Endodermal cell (in vitro differentiated cells): ENCODE measurements at regions not wholly inside any gene's neighbourhood (a gene's known extent, or its start where the extent isn't known, plus 50 kb on each side); places are given as distances from the start of the nearest gene placed in this dataset.

Source experiments
- DNase-seq: peaks from one replicate; pipeline ENCODE4 v3.0.0-alpha.2; 2017
- H3K27ac ChIP-seq: 2 replicates; pipeline ENCODE4 v1.5.1; 2013; ENCODE audit warnings: mild to moderate bottlenecking, low read depth, low read length, moderate library complexity
- H3K27me3 ChIP-seq: 2 replicates; pipeline ENCODE4 v1.6.1; 2013; ENCODE audit warnings: mild to moderate bottlenecking, low read length, moderate library complexity; ENCODE audit not compliant: insufficient read depth, control insufficient read depth, poor library complexity, severe bottlenecking
- H3K36me3 ChIP-seq: 2 replicates; pipeline ENCODE4 v1.7.0; 2013; ENCODE audit warnings: mild to moderate bottlenecking, low read length, moderate library complexity; ENCODE audit not compliant: control insufficient read depth, insufficient read depth
- H3K4me1 ChIP-seq: one replicate; pipeline ENCODE4 v1.7.0; 2013; ENCODE audit warnings: low read length; ENCODE audit not compliant: control insufficient read depth, insufficient read depth
- H3K4me3 ChIP-seq: 2 replicates; pipeline ENCODE4 v1.5.1; 2013; ENCODE audit warnings: mild to moderate bottlenecking, low read length, moderate library complexity
- H3K9ac ChIP-seq: 2 replicates; pipeline ENCODE4 v1.6.1; 2013; ENCODE audit warnings: mild to moderate bottlenecking, low read length, moderate library complexity; ENCODE audit not compliant: poor library complexity, severe bottlenecking; ENCODE audit errors: extremely low read depth
- H3K9me3 ChIP-seq: 2 replicates; pipeline ENCODE4 v1.6.1; 2013; ENCODE audit warnings: mild to moderate bottlenecking, low read length, moderate library complexity; ENCODE audit not compliant: control insufficient read depth
- H3K27ac Mint-ChIP-seq: 2 replicates; pipeline ENCODE4 v1.8.0; 2020; ENCODE audit warnings: mixed read lengths
- H3K27me3 Mint-ChIP-seq: 2 replicates; pipeline ENCODE4 v1.8.0; 2021; ENCODE audit warnings: mild to moderate bottlenecking, mixed read lengths; ENCODE audit not compliant: insufficient read depth
- H3K36me3 Mint-ChIP-seq: 2 replicates; pipeline ENCODE4 v1.8.0; 2020; ENCODE audit warnings: low read depth, mixed read lengths
- H3K4me1 Mint-ChIP-seq: 2 replicates; pipeline ENCODE4 v1.8.0; 2020; ENCODE audit warnings: mixed read lengths
- H3K4me3 Mint-ChIP-seq: 2 replicates; pipeline ENCODE4 v1.8.0; 2020; ENCODE audit warnings: mild to moderate bottlenecking, moderate library complexity, mixed read lengths
- H3K9me3 Mint-ChIP-seq: 2 replicates; pipeline ENCODE4 v1.8.0; 2020; ENCODE audit warnings: mild to moderate bottlenecking, mixed read lengths
- CTCF ChIP-seq: fragments of 200-600 bp; sonication (generic); conservative IDR thresholded peaks from 2 replicates; pipeline ENCODE4 v1.5.0; 2021; ENCODE audit warnings: antibody characterized with exemption, mild to moderate bottlenecking
- WGBS, 2 experiments: methylation state at CpG; one replicate each; pipeline versions ENCODE4 v1.1.5 to v1.1.7; 2013; ENCODE audit warnings: missing lambda C conversion rate in 2 of 2, mixed read lengths in 1 of 2; ENCODE audit not compliant: insufficient coverage in 1 of 2, insufficient read length in 1 of 2; 5-methylcytosine and 5-hydroxymethylcytosine counted together

- peaks cover 2% of the 10 kb centered on the region for H3K27me3 Mint-ChIP-seq
- Histone ChIP-seq H3K27me3 (peaks cover 3% of the 10 kb centered on the region), H3K9ac (no peak overlapping the region), H3K4me1 (no peaks in the 10 kb centered on the region), H3K36me3 (no peaks in the 10 kb centered on the region), H3K27ac (peak overlapping the region; percentile 30), H3K4me3 (no peak overlapping the region), H3K9me3 (peaks cover 5% of the 10 kb centered on the region)
- no peak overlapping the region for H3K27ac Mint-ChIP-seq
- DNase-seq, result no peak
- 84 to 100% methylated on average over 2 to 7 of the region's 7 CpGs for WGBS, 2 experiments
- no peak for TF ChIP-seq CTCF
- H3K4me1 Mint-ChIP-seq, result peaks cover 13% of the 10 kb centered on the region
- peaks cover 5% of the 10 kb centered on the region for H3K9me3 Mint-ChIP-seq
- H3K4me3 Mint-ChIP-seq, result no peak overlapping the region
- no peaks in the 10 kb centered on the region for H3K36me3 Mint-ChIP-seq
Measured at GRCh38 chr1:34688006-34688741, 66.7 kb upstream of the GJB5 start.

GRCh38 chr1:34690269-34690668, 64.6 kb upstream of the GJB5 start:
- no peak overlapping the region for H3K27ac Mint-ChIP-seq
- TF ChIP-seq CTCF, result no peak
- Histone ChIP-seq H3K9ac (no peak overlapping the region), H3K4me1 (no peaks in the 10 kb centered on the region), H3K27me3 (peaks cover 3% of the 10 kb centered on the region), H3K36me3 (no peaks in the 10 kb centered on the region), H3K9me3 (peaks cover 5% of the 10 kb centered on the region), H3K4me3 (no peak overlapping the region), H3K27ac (no peak overlapping the region)
- no peaks in the 10 kb centered on the region for H3K4me1 Mint-ChIP-seq
- H3K4me3 Mint-ChIP-seq, result no peak overlapping the region
- WGBS, 2 experiments, result 90% methylated on average over 3 to 4 of the region's 4 CpGs
- no peak for DNase-seq
- H3K27me3 Mint-ChIP-seq, result peaks cover 6% of the 10 kb centered on the region
- peaks cover 5% of the 10 kb centered on the region for H3K9me3 Mint-ChIP-seq
- H3K36me3 Mint-ChIP-seq, result no peaks in the 10 kb centered on the region

GRCh38 chr1:34693081-34693480, 61.8 kb upstream of the GJB5 start:
- Mint-ChIP-seq H3K9me3 (no peaks in the 10 kb centered on the region), H3K36me3 (no peaks in the 10 kb centered on the region), H3K4me1 (no peaks in the 10 kb centered on the region), H3K4me3 (no peak overlapping the region), H3K27ac (no peak overlapping the region), H3K27me3 (peaks cover 9% of the 10 kb centered on the region)
- H3K27ac ChIP-seq, result no peak overlapping the region
- TF ChIP-seq CTCF, result no peak
- no peak overlapping the region for H3K4me3 ChIP-seq
- H3K27me3 ChIP-seq, result peaks cover 3% of the 10 kb centered on the region
- no peak for DNase-seq
- no peaks in the 10 kb centered on the region for H3K4me1 ChIP-seq
- no peaks in the 10 kb centered on the region for H3K9me3 ChIP-seq
- 92 to 93% methylated on average over 2 of the region's 2 CpGs for WGBS, 2 experiments
- H3K9ac ChIP-seq, result no peak overlapping the region
- H3K36me3 ChIP-seq, result no peaks in the 10 kb centered on the region
